Thymus (tissue), 11 donors: ENCODE measurements at regions not wholly inside any gene's neighbourhood (a gene's known extent, or its start where the extent isn't known, plus 50 kb on each side); places are given as distances from the start of the nearest gene placed in this dataset.

Experiments used
- DNase-seq, 9 donors: peaks; one replicate each; pipeline ENCODE4 v3.0.0-alpha.2; 2013; ENCODE audit warnings: low spot score in 9 of 9, low read depth in 6 of 9, missing footprints in 1 of 9
- H3K27ac ChIP-seq, 2 donors: one replicate each; pipeline ENCODE4 v1.5.1; 2013; ENCODE audit warnings: control low read depth in 1 of 2, low read depth in 1 of 2, low read length in 1 of 2, mild to moderate bottlenecking in 1 of 2, moderate library complexity in 1 of 2
- H3K27me3 ChIP-seq, 2 donors: one replicate each; pipeline ENCODE4 v1.5.1; 2013; ENCODE audit warnings: low read length in 1 of 2; ENCODE audit not compliant: control insufficient read depth in 2 of 2, insufficient read depth in 1 of 2
- H3K36me3 ChIP-seq, 2 donors: one replicate each; pipeline ENCODE4 v1.5.1; 2013; ENCODE audit warnings: low read length in 1 of 2, mild to moderate bottlenecking in 1 of 2, moderate library complexity in 1 of 2; ENCODE audit not compliant: control insufficient read depth in 2 of 2, insufficient read depth in 2 of 2
- H3K4me1 ChIP-seq, 2 donors: one replicate each; pipeline ENCODE4 v1.5.1; 2013; ENCODE audit warnings: low read length in 2 of 2; ENCODE audit not compliant: control insufficient read depth in 2 of 2, insufficient read depth in 2 of 2
- H3K4me3 ChIP-seq, 2 donors: one replicate each; pipeline ENCODE4 v1.5.1; 2013; ENCODE audit warnings: low read length in 2 of 2, control low read depth in 1 of 2, mild to moderate bottlenecking in 1 of 2
- H3K9me3 ChIP-seq, 2 donors: one replicate each; pipeline ENCODE4 v1.5.1; 2013; ENCODE audit warnings: low read length in 1 of 2, mild to moderate bottlenecking in 1 of 2; ENCODE audit not compliant: control insufficient read depth in 2 of 2, insufficient read depth in 1 of 2
- WGBS: extraction: QIAGEN DNeasy Blood & Tissue Kit; methylation state at CpG from one replicate; pipeline ENCODE4 v1.1.7; 2013; 5-methylcytosine and 5-hydroxymethylcytosine counted together
- donor health status: healthy.

GRCh38 chr1:245045087-245045881 lies 109.5 kb upstream of the KIF26B start:
- Histone ChIP-seq H3K4me1 (no peaks in the 10 kb centered on the region), H3K27me3 (no peaks in the 10 kb centered on the region), H3K36me3 (no peaks in the 10 kb centered on the region), H3K9me3 (no peaks in the 10 kb centered on the region), H3K27ac (no peak overlapping the region), H3K4me3 (no peak overlapping the region)
- WGBS, result 83% methylated on average over 9 of the region's 9 CpGs
- DNase-seq, result no peak

- no peaks in the 10 kb centered on the region for H3K36me3 ChIP-seq
- H3K4me3 ChIP-seq, result no peak overlapping the region
- WGBS, result 96% methylated on average over 6 of the region's 6 CpGs
- H3K4me1 ChIP-seq, result no peaks in the 10 kb centered on the region
- no peak overlapping the region for H3K27ac ChIP-seq
- no peaks in the 10 kb centered on the region for H3K27me3 ChIP-seq
- DNase-seq, result no peak
- no peaks in the 10 kb centered on the region for H3K9me3 ChIP-seq
These were observed 111.2 kb upstream of the KIF26B start for GRCh38 chr1:245043611-245043940.

GRCh38 chr1:245041058-245041698 lies 113.6 kb upstream of the KIF26B start:
- no peak for DNase-seq
- 95% methylated on average over 9 of the region's 9 CpGs for WGBS
- no peaks in the 10 kb centered on the region for H3K4me1 ChIP-seq
- H3K9me3 ChIP-seq, result no peaks in the 10 kb centered on the region
- H3K27ac ChIP-seq, result no peak overlapping the region
- no peaks in the 10 kb centered on the region for H3K27me3 ChIP-seq
- no peak overlapping the region for H3K4me3 ChIP-seq
- H3K36me3 ChIP-seq, result no peaks in the 10 kb centered on the region

GRCh38 chr1:245039196-245039595 lies 115.6 kb upstream of the KIF26B start:
- Histone ChIP-seq H3K4me3 (no peak overlapping the region), H3K27ac (no peak overlapping the region), H3K36me3 (no peaks in the 10 kb centered on the region), H3K27me3 (no peaks in the 10 kb centered on the region), H3K9me3 (no peaks in the 10 kb centered on the region), H3K4me1 (no peaks in the 10 kb centered on the region)
- WGBS, result 91% methylated on average over 3 of the region's 3 CpGs
- no peak for DNase-seq

GRCh38 chr1:245036102-245036501 lies 118.7 kb upstream of the KIF26B start:
- DNase-seq, result no peak
- Histone ChIP-seq H3K4me1 (no peaks in the 10 kb centered on the region), H3K36me3 (no peaks in the 10 kb centered on the region), H3K9me3 (no peaks in the 10 kb centered on the region), H3K27ac (no peak overlapping the region), H3K27me3 (no peaks in the 10 kb centered on the region), H3K4me3 (no peak overlapping the region)
- WGBS, result 100% methylated on average over 1 of the region's 1 CpG

- Histone ChIP-seq H3K27me3 (no peaks in the 10 kb centered on the region), H3K9me3 (no peaks in the 10 kb centered on the region), H3K4me1 (peaks cover 0 to 2% of the 10 kb centered on the region in 2 donors), H3K4me3 (no peak overlapping the region), H3K27ac (no peak overlapping the region), H3K36me3 (no peaks in the 10 kb centered on the region)
- DNase-seq, result no peak
- 98% methylated on average over 3 of the region's 3 CpGs for WGBS
These were observed 123.7 kb upstream of the KIF26B start for GRCh38 chr1:245031041-245031440.

- WGBS, result 97% methylated on average over 3 of the region's 3 CpGs
- no peaks in the 10 kb centered on the region for H3K9me3 ChIP-seq
These were observed 128.5 kb upstream of the KIF26B start for GRCh38 chr1:245026247-245026646.

GRCh38 chr1:245025525-245025924 lies 129.3 kb upstream of the KIF26B start:
- Histone ChIP-seq H3K4me1 (peaks cover 0 to 2% of the 10 kb centered on the region in 2 donors), H3K4me3 (no peak overlapping the region)
- 99% methylated on average over 6 of the region's 6 CpGs for WGBS

More at GRCh38 chr1:245026247-245026646, 128.5 kb upstream of the KIF26B start:
- H3K27me3 ChIP-seq, result no peaks in the 10 kb centered on the region
- no peak overlapping the region for H3K27ac ChIP-seq
- H3K4me1 ChIP-seq, result peaks cover 0 to 2% of the 10 kb centered on the region in 2 donors
- no peak overlapping the region for H3K4me3 ChIP-seq
- H3K36me3 ChIP-seq, result no peaks in the 10 kb centered on the region
- DNase-seq, result no peak

GRCh38 chr1:245023222-245023621 lies 131.6 kb upstream of the KIF26B start:
- WGBS, result 99% methylated on average over 2 of the region's 2 CpGs
- Histone ChIP-seq H3K36me3 (no peaks in the 10 kb centered on the region), H3K4me1 (peaks cover 2 to 3% of the 10 kb centered on the region in 2 donors), H3K9me3 (no peaks in the 10 kb centered on the region), H3K4me3 (no peak overlapping the region), H3K27ac (no peak overlapping the region), H3K27me3 (no peaks in the 10 kb centered on the region)
- no peak for DNase-seq

More at GRCh38 chr1:245025525-245025924, 129.3 kb upstream of the KIF26B start:
- Histone ChIP-seq H3K9me3 (no peaks in the 10 kb centered on the region), H3K27ac (no peak overlapping the region), H3K36me3 (no peaks in the 10 kb centered on the region), H3K27me3 (no peaks in the 10 kb centered on the region)
- DNase-seq, result no peak
